Hepatocyte (in vitro differentiated cells): ENCODE measurements at regions not wholly inside any gene's neighbourhood (a gene's known extent, or its start where the extent isn't known, plus 50 kb on each side); places are given as distances from the start of the nearest gene placed in this dataset.

ENCODE experiments used
- DNase-seq: peaks from one replicate; pipeline ENCODE4 v3.0.0-alpha.2; 2016; ENCODE audit warnings: low spot score
- H2AFZ ChIP-seq: fragments of 200-600 bp; sonication (generic); 2 replicates; pipeline ENCODE4 v1.6.0; 2016; ENCODE audit warnings: antibody characterized with exemption, mild to moderate bottlenecking
- H3K27ac ChIP-seq: fragments of 200-600 bp; sonication (generic); 2 replicates; pipeline ENCODE4 v1.5.1; 2016; ENCODE audit warnings: mild to moderate bottlenecking
- H3K27me3 ChIP-seq: fragments of 200-600 bp; sonication (generic); 2 replicates; pipeline ENCODE4 v1.6.1; 2016
- H3K36me3 ChIP-seq: fragments of 200-600 bp; sonication (generic); replicated peaks from 2 replicates; pipeline ENCODE4 v1.5.1; 2016; ENCODE audit warnings: low read depth; ENCODE audit not compliant: insufficient read depth
- H3K4me1 ChIP-seq: fragments of 200-600 bp; sonication (generic); 2 replicates; pipeline ENCODE4 v1.5.1; 2016; ENCODE audit warnings: mild to moderate bottlenecking, moderate library complexity; ENCODE audit not compliant: insufficient read depth
- H3K4me2 ChIP-seq: fragments of 200-600 bp; sonication (generic); 2 replicates; pipeline ENCODE4 v1.6.0; 2016
- H3K4me3 ChIP-seq: fragments of 200-600 bp; sonication (generic); 2 replicates; pipeline ENCODE4 v1.5.1; 2016; ENCODE audit warnings: mild to moderate bottlenecking
- H3K79me2 ChIP-seq: fragments of 200-600 bp; sonication (generic); 2 replicates; pipeline ENCODE4 v1.6.0; 2017; ENCODE audit warnings: mild to moderate bottlenecking
- H3K9me2 ChIP-seq: fragments of 200-600 bp; sonication (generic); replicated peaks from 2 replicates; pipeline ENCODE4 v1.6.0; 2017; ENCODE audit warnings: mild to moderate bottlenecking; ENCODE audit not compliant: insufficient read depth
- H3K9me3 ChIP-seq: fragments of 200-600 bp; sonication (generic); 2 replicates; pipeline ENCODE4 v1.5.1; 2016; ENCODE audit warnings: low read depth, mild to moderate bottlenecking
- H4K20me1 ChIP-seq: fragments of 200-600 bp; sonication (generic); 2 replicates; pipeline ENCODE4 v1.6.0; 2016; ENCODE audit warnings: mild to moderate bottlenecking; ENCODE audit not compliant: insufficient read depth, poor library complexity, severe bottlenecking
- CTCF ChIP-seq: fragments of 200-600 bp; sonication (generic); IDR thresholded peaks from 2 replicates; pipeline ENCODE4 v1.5.1; 2016; ENCODE audit warnings: antibody characterized with exemption, mild to moderate bottlenecking; ENCODE audit not compliant: poor library complexity
- EZH2 ChIP-seq: fragments of 200-600 bp; sonication (generic); IDR thresholded peaks from 2 replicates; pipeline ENCODE4 v1.6.1; 2016; ENCODE audit warnings: antibody characterized with exemption, mild to moderate bottlenecking, borderline replicate concordance
- EZH2phosphoT487 ChIP-seq: fragments of 200-600 bp; sonication (generic); IDR thresholded peaks from one replicate; pipeline ENCODE4 v1.6.1; 2018; ENCODE audit warnings: antibody characterized with exemption, mild to moderate bottlenecking, low read depth, moderate library complexity; ENCODE audit not compliant: unreplicated experiment, severe bottlenecking
- WGBS: methylation state at CpG from one replicate; pipeline ENCODE4 v1.1.6; 2016; ENCODE audit warnings: low lambda C conversion rate; ENCODE audit errors: missing lambda C conversion rate; 5-methylcytosine and 5-hydroxymethylcytosine counted together

- TF ChIP-seq EZH2phosphoT487 (no peak), CTCF (no peak), EZH2 (no peak)
- Histone ChIP-seq H2AFZ (no peak overlapping the region), H3K27ac (no peak overlapping the region)
Measured at GRCh38 chr6:105604587-105604884, 201.7 kb upstream of the PREP start.

GRCh38 chr6:105603788-105604586 is 201.1 kb upstream of the PREP start:
- Histone ChIP-seq H4K20me1 (no peaks in the 10 kb centered on the region), H3K27me3 (no peaks in the 10 kb centered on the region), H3K9me2 (no peaks in the 10 kb centered on the region), H3K4me1 (peaks cover 35% of the 10 kb centered on the region), H2AFZ (no peak overlapping the region), H3K79me2 (no peaks in the 10 kb centered on the region), H3K9me3 (no peaks in the 10 kb centered on the region), H3K27ac (no peak overlapping the region), H3K4me2 (no peak overlapping the region), H3K4me3 (no peak overlapping the region), H3K36me3 (no peaks in the 10 kb centered on the region)
- DNase-seq = peak; percentile 37
- 48% methylated on average over 4 of the region's 4 CpGs for WGBS
- TF ChIP-seq CTCF = no peak
- no peak for TF ChIP-seq EZH2
- no peak for TF ChIP-seq EZH2phosphoT487

More at GRCh38 chr6:105604587-105604884, 201.7 kb upstream of the PREP start:
- no peaks in the 10 kb centered on the region for H3K79me2 ChIP-seq
- H3K9me2 ChIP-seq = no peaks in the 10 kb centered on the region
- no peaks in the 10 kb centered on the region for H3K36me3 ChIP-seq
- no peak for DNase-seq
- WGBS = 90% methylated on average over 3 of the region's 3 CpGs
- H3K4me2 ChIP-seq = no peak overlapping the region
- no peaks in the 10 kb centered on the region for H4K20me1 ChIP-seq
- H3K27me3 ChIP-seq = no peaks in the 10 kb centered on the region
- H3K4me1 ChIP-seq = peaks cover 40% of the 10 kb centered on the region
- H3K4me3 ChIP-seq = no peak overlapping the region
- H3K9me3 ChIP-seq = no peaks in the 10 kb centered on the region

- TF ChIP-seq CTCF = no peak
- no peak for TF ChIP-seq EZH2phosphoT487
- no peak for TF ChIP-seq EZH2
- Histone ChIP-seq H3K4me1 (peaks cover 17% of the 10 kb centered on the region), H3K36me3 (no peaks in the 10 kb centered on the region), H3K27ac (peak overlapping the region; percentile 18), H3K27me3 (no peaks in the 10 kb centered on the region), H3K4me2 (no peak overlapping the region), H3K4me3 (no peak overlapping the region), H2AFZ (no peak overlapping the region), H3K9me3 (no peaks in the 10 kb centered on the region), H4K20me1 (no peaks in the 10 kb centered on the region), H3K79me2 (no peaks in the 10 kb centered on the region), H3K9me2 (no peaks in the 10 kb centered on the region)
- WGBS = 91% methylated on average over 7 of the region's 7 CpGs
- DNase-seq = peak; percentile 28
Measured at GRCh38 chr6:105601541-105602236, 198.8 kb upstream of the PREP start.
